Panc1 (cell line): ENCODE measurements at regions not wholly inside any gene's neighbourhood (a gene's known extent, or its start where the extent isn't known, plus 50 kb on each side); places are given as distances from the start of the nearest gene placed in this dataset.

Experiments
- ATAC-seq: fragments of 200-7000 bp; cut with Tn5 transposase; 2 replicates; pipeline ENCODE4 v1.9.1; 2020; ENCODE audit warnings: mild to moderate bottlenecking, moderate library complexity
- BruUV-seq: library from RNA; stranded (reverse); fragments of 400-500 nt; replicated peaks from 2 replicates; lab custom pipeline; 2021; lab: Mats Ljungman, UMichigan
- CTCF ChIA-PET: fragments of 300-600 bp; sonication (Branson Sonifier 250); formaldehyde crosslinking; loops from one replicate; lab custom pipeline; 2022; ENCODE audit warnings: antibody characterized with exemption; lab: Charles Lee
- POLR2A ChIA-PET: fragments of 300-600 bp; sonication (Branson Sonifier 250); formaldehyde crosslinking; loops from one replicate; lab custom pipeline; 2022; ENCODE audit warnings: antibody characterized with exemption; lab: Charles Lee
- DNase-seq: peaks from one replicate; pipeline ENCODE4 v3.0.0-alpha.2; 2010; ENCODE audit warnings: low read depth, low spot score
- H3K27ac ChIP-seq: 2 replicates; pipeline ENCODE4 v1.5.1; 2011; ENCODE audit warnings: mild to moderate bottlenecking, low read length, inconsistent platforms
- H3K27me3 ChIP-seq: fragments of 200-500 bp; sonication (Bioruptor generic); 2 replicates; pipeline ENCODE4 v1.6.0; 2014; ENCODE audit warnings: low read length, inconsistent platforms; ENCODE audit not compliant: control insufficient read depth, insufficient read depth
- H3K36me3 ChIP-seq: fragments of 200-500 bp; sonication (Bioruptor generic); 2 replicates; pipeline ENCODE4 v1.5.1; 2014; ENCODE audit warnings: inconsistent platforms, mild to moderate bottlenecking, low read length, moderate library complexity; ENCODE audit not compliant: control insufficient read depth, insufficient read depth
- H3K4me1 ChIP-seq: 2 replicates; pipeline ENCODE4 v1.5.1; 2011; ENCODE audit warnings: inconsistent platforms, mild to moderate bottlenecking, low read length, moderate library complexity; ENCODE audit not compliant: control insufficient read depth, insufficient read depth
- H3K4me3 ChIP-seq, 2 experiments: 2 replicates each; pipeline ENCODE4 v1.5.1; 2011 to 2012; ENCODE audit warnings: low read depth in 2 of 2, low read length in 2 of 2, mild to moderate bottlenecking in 2 of 2, inconsistent platforms in 1 of 2, moderate library complexity in 1 of 2
- H3K9me3 ChIP-seq: fragments of 200-500 bp; sonication (Bioruptor generic); 2 replicates; pipeline ENCODE4 v1.5.1; 2014; ENCODE audit warnings: low read depth, mild to moderate bottlenecking, inconsistent platforms, low read length, moderate library complexity; ENCODE audit not compliant: control insufficient read depth, insufficient read depth
- CTCF ChIP-seq: fragments of 450-650 bp; IDR thresholded peaks from 2 replicates; pipeline ENCODE4 v1.5.1; 2017; ENCODE audit warnings: mild to moderate bottlenecking
- POLR2AphosphoS5 ChIP-seq: IDR thresholded peaks from 2 replicates; pipeline ENCODE4 v1.6.1; 2012; ENCODE audit warnings: mild to moderate bottlenecking, low read depth, low read length, moderate library complexity
- SIN3A ChIP-seq: IDR thresholded peaks from 2 replicates; pipeline ENCODE4 v1.6.1; 2012; ENCODE audit warnings: low read depth, mild to moderate bottlenecking, low read length, moderate library complexity, borderline replicate concordance; ENCODE audit not compliant: insufficient read depth
- TCF7L2 ChIP-seq: IDR thresholded peaks from 2 replicates; pipeline ENCODE4 v1.6.1; 2011; ENCODE audit warnings: mild to moderate bottlenecking, low read depth, low read length, inconsistent platforms
- in situ Hi-C: cut with HindIII; loops from 2 replicates; pipeline ENCODE4 v1.10.0; 2016; ENCODE audit warnings: low sequenced_read_pairs, low pct_unique_long_range_greater_than_20kb
- intact Hi-C: fragments of 100-400 bp; cut with micrococcal nuclease; formaldehyde crosslinking; loops from one replicate; pipeline ENCODE4 v1.10.0; 2022; ENCODE audit not compliant: unreplicated experiment
- TF ChIP-seq, protein P1 (sequence below), 2 experiments: IDR thresholded peaks; 2 replicates each; pipeline ENCODE4 v1.6.1; 2011 to 2012; ENCODE audit warnings: low read depth in 2 of 2, control low read depth in 1 of 2, low read length in 1 of 2, mild to moderate bottlenecking in 1 of 2, moderate library complexity in 1 of 2; ENCODE audit not compliant: insufficient read depth in 1 of 2

DNA sequence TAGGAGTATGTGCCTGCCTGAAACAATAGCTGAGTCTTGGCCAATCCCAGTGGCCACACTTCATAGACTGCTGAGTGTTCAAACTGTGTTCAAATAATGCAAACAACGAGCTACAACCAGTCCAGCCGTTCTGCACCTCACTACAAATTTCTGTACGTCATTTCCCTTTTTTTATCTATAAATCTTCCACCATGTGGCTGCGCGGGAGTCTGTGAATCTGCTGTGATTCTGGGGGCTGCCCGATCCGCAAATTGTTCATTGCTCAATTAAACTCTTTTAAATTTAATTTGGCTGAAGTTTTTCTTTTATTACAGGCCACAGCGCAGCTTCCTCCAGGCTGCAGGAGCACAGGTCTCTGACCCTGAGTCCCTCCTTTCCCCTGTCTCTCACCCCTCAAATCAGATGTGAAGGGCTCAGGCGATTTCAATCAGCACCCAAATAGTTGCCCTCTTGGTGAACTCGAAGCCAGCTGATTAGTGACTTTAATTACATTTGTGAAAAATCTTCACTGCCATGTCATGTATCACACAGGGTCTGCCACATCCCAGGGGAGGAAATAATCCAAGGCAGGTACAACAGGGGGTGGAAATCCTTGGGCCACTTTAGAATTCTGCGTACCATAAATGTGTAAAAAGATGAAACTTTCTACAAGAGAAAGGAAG lies 145.6 kb downstream of the NDUFA10 start:
- intact Hi-C loops (no loop called here), in situ Hi-C loops (no loop called here)
- H3K4me1 ChIP-seq: no peaks in the 10 kb centered on the region
- peaks cover 3% of the 10 kb centered on the region; the same call in 1 of the 2 replicates for H3K9me3 ChIP-seq
- ATAC-seq: no peak
- peaks cover 5% of the 10 kb centered on the region for H3K27me3 ChIP-seq
- no peak overlapping the region for H3K27ac ChIP-seq
- H3K4me3 ChIP-seq: no peak overlapping the region
- TF ChIP-seq TCF7L2: no peak
- TF ChIP-seq SIN3A: no peak
- TF ChIP-seq POLR2AphosphoS5: no peak
- TF ChIP-seq CTCF: no peak
- TF ChIP-seq, protein P1, sequence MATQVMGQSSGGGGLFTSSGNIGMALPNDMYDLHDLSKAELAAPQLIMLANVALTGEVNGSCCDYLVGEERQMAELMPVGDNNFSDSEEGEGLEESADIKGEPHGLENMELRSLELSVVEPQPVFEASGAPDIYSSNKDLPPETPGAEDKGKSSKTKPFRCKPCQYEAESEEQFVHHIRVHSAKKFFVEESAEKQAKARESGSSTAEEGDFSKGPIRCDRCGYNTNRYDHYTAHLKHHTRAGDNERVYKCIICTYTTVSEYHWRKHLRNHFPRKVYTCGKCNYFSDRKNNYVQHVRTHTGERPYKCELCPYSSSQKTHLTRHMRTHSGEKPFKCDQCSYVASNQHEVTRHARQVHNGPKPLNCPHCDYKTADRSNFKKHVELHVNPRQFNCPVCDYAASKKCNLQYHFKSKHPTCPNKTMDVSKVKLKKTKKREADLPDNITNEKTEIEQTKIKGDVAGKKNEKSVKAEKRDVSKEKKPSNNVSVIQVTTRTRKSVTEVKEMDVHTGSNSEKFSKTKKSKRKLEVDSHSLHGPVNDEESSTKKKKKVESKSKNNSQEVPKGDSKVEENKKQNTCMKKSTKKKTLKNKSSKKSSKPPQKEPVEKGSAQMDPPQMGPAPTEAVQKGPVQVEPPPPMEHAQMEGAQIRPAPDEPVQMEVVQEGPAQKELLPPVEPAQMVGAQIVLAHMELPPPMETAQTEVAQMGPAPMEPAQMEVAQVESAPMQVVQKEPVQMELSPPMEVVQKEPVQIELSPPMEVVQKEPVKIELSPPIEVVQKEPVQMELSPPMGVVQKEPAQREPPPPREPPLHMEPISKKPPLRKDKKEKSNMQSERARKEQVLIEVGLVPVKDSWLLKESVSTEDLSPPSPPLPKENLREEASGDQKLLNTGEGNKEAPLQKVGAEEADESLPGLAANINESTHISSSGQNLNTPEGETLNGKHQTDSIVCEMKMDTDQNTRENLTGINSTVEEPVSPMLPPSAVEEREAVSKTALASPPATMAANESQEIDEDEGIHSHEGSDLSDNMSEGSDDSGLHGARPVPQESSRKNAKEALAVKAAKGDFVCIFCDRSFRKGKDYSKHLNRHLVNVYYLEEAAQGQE (IDR thresholded peaks at IDR 0.05; ENCODE audit: insufficient read depth in 1 of 2, low read depth in 2 of 2, low read length in 1 of 2): no peak
- no peaks in the 10 kb centered on the region for H3K36me3 ChIP-seq
- BruUV-seq: no TSS peak
- ChIA-PET CTCF (interaction anchor here (0.7 kb wide), 1 partner anchor 950 kb away, joined by 3 read pairs; no protein-coding TSS in a partner anchor), POLR2A (no interaction called here)
- no peak for DNase-seq

- in situ Hi-C loops: no loop called here
Measured at GRCh38 chr2:239878686-239879085, 146.5 kb downstream of the NDUFA10 start.

More at GRCh38 chr2:239878686-239879085, 146.5 kb downstream of the NDUFA10 start:
- DNase-seq (no peak), ATAC-seq (no peak)
- no TSS peak for BruUV-seq
- intact Hi-C loops: no loop called here
- Histone ChIP-seq H3K36me3 (no peaks in the 10 kb centered on the region), H3K9me3 (no peaks in the 10 kb centered on the region), H3K4me3 (no peak overlapping the region), H3K27me3 (peaks cover 5% of the 10 kb centered on the region), H3K4me1 (no peaks in the 10 kb centered on the region), H3K27ac (no peak overlapping the region)
- no peak for TF ChIP-seq POLR2AphosphoS5
- no peak for TF ChIP-seq SIN3A
- TF ChIP-seq TCF7L2: no peak
- TF ChIP-seq CTCF: no peak
- TF ChIP-seq, protein P1 (IDR thresholded peaks at IDR 0.05; ENCODE audit: insufficient read depth in 1 of 2, low read depth in 2 of 2, low read length in 1 of 2): no peak
- CTCF ChIA-PET: interaction anchor here (0.7 kb wide), 1 partner anchor 951 kb away, joined by 3 read pairs; no protein-coding TSS in a partner anchor
- POLR2A ChIA-PET: no interaction called here
